Transverse colon (tissue), 4 donors: ENCODE measurements at regions not wholly inside any gene's neighbourhood (a gene's known extent, or its start where the extent isn't known, plus 50 kb on each side); places are given as distances from the start of the nearest gene placed in this dataset.

Source experiments
- DNase-seq: peaks from one replicate; pipeline ENCODE4 v3.0.0-alpha.2; 2019
- H3K27ac ChIP-seq, 4 donors: fragments of 200-600 bp; sonication (generic); 2 replicates each; pipeline ENCODE4 v1.5.1; 2016 to 2018; ENCODE audit warnings: inconsistent platforms in 4 of 4
- H3K27me3 ChIP-seq: fragments of 200-600 bp; sonication (generic); 2 replicates; pipeline ENCODE4 v1.5.1; 2017; ENCODE audit warnings: inconsistent platforms
- H3K36me3 ChIP-seq, 4 donors: fragments of 200-600 bp; sonication (generic); 2 replicates each; pipeline ENCODE4 v1.5.1; 2017 to 2019; ENCODE audit warnings: inconsistent platforms in 4 of 4
- H3K4me1 ChIP-seq, 4 donors: fragments of 200-600 bp; sonication (generic); 2 replicates each; pipeline ENCODE4 v1.5.1; 2017 to 2020; ENCODE audit warnings: inconsistent platforms in 4 of 4
- H3K4me3 ChIP-seq, 4 donors: fragments of 200-600 bp; sonication (generic); 1 replicate in 1 of 4; 2 replicates in 3 of 4; pipeline versions ENCODE4 v1.5.1 to v1.6.1; 2017 to 2019; ENCODE audit warnings: inconsistent platforms in 4 of 4
- H3K9me3 ChIP-seq, 2 donors: fragments of 200-600 bp; sonication (generic); 2 replicates each; pipeline ENCODE4 v1.5.1; 2017 to 2019; ENCODE audit warnings: inconsistent platforms in 2 of 2
- EP300 ChIP-seq: sonication (generic); formaldehyde crosslinking; IDR thresholded peaks from one replicate; pipeline ENCODE4 v1.6.1; 2017; ENCODE audit warnings: antibody characterized with exemption, low read depth
- POLR2A ChIP-seq: fragments of 450-650 bp; IDR thresholded peaks from one replicate; pipeline ENCODE4 v1.6.1; 2016; ENCODE audit warnings: antibody characterized with exemption, mild to moderate bottlenecking, moderate library complexity
- POLR2AphosphoS5 ChIP-seq, 3 donors: sonication (generic); formaldehyde crosslinking; IDR thresholded peaks; one replicate each; pipeline ENCODE4 v1.6.1; 2016; ENCODE audit warnings: antibody characterized with exemption in 3 of 3
- WGBS, 2 donors: methylation state at CpG; one replicate each; pipeline ENCODE4 v1.1.5; 2018; ENCODE audit warnings: low coverage in 1 of 2; 5-methylcytosine and 5-hydroxymethylcytosine counted together
- in situ Hi-C, 4 donors: fragments of 200-750 bp; cut with MboI; loops; one replicate each; pipeline versions ENCODE4 v1.15.0 to v1.15.1; 2017; ENCODE audit warnings: low sequenced_read_pairs in 3 of 4, low pct_ligation_motif_present in 1 of 4, low pct_unique_long_range_greater_than_20kb in 1 of 4
- intact Hi-C: fragments of 100-400 bp; cut with DNase I; formaldehyde crosslinking; loops from one replicate; pipeline ENCODE4 v1.15.1; 2023; ENCODE audit warnings: low total_unique reads
- TF ChIP-seq, protein P1 (sequence below), 5 experiments: fragments of 200-600 bp in 3 of 5; fragments of 450-650 bp in 2 of 5; sonication (generic) in 3 of 5; IDR thresholded peaks; 1 replicate in 2 of 5; 2 replicates in 3 of 5; pipeline ENCODE4 v1.5.1; 2016 to 2017; ENCODE audit warnings: antibody characterized with exemption in 5 of 5, inconsistent platforms in 3 of 5, mild to moderate bottlenecking in 2 of 5, moderate library complexity in 1 of 5

DNA sequence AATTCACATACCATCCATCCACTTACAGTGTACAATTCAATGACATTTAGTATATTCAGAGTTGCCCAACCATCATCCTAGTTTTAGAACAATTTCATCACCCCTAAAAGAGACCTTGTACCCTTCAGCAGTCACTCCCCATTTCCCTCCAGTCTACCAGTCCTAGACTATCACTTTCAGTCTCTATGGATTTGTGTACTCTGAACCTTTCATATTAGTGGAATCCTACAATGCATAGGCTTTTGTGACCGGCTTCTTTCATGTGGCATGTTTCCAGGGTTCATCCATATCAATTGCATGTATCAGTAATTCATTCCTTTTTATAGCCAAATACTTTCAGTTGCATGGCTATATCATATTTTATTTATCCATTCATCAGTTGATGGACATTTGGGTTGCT lies 53.5 kb upstream of the SEMA3E start:
- H3K36me3 ChIP-seq, result no peaks in the 10 kb centered on the region
- H3K27me3 ChIP-seq, result no peaks in the 10 kb centered on the region
- no peak for TF ChIP-seq EP300
- TF ChIP-seq, protein P1, sequence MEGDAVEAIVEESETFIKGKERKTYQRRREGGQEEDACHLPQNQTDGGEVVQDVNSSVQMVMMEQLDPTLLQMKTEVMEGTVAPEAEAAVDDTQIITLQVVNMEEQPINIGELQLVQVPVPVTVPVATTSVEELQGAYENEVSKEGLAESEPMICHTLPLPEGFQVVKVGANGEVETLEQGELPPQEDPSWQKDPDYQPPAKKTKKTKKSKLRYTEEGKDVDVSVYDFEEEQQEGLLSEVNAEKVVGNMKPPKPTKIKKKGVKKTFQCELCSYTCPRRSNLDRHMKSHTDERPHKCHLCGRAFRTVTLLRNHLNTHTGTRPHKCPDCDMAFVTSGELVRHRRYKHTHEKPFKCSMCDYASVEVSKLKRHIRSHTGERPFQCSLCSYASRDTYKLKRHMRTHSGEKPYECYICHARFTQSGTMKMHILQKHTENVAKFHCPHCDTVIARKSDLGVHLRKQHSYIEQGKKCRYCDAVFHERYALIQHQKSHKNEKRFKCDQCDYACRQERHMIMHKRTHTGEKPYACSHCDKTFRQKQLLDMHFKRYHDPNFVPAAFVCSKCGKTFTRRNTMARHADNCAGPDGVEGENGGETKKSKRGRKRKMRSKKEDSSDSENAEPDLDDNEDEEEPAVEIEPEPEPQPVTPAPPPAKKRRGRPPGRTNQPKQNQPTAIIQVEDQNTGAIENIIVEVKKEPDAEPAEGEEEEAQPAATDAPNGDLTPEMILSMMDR (IDR thresholded peaks at IDR 0.05), result no peak
- TF ChIP-seq POLR2AphosphoS5 (IDR thresholded peaks at IDR 0.05), result no peak
- TF ChIP-seq POLR2A, result no peak
- in situ Hi-C loops, result no loop called here
- no peak overlapping the region for H3K4me3 ChIP-seq
- no peaks in the 10 kb centered on the region for H3K4me1 ChIP-seq
- no peaks in the 10 kb centered on the region for H3K9me3 ChIP-seq
- H3K27ac ChIP-seq, result no peak overlapping the region
- DNase-seq, result no peak
- 64 to 89% methylated on average over 1 of the region's 1 CpG for WGBS, 2 donors
- intact Hi-C loops, result no loop called here

DNA sequence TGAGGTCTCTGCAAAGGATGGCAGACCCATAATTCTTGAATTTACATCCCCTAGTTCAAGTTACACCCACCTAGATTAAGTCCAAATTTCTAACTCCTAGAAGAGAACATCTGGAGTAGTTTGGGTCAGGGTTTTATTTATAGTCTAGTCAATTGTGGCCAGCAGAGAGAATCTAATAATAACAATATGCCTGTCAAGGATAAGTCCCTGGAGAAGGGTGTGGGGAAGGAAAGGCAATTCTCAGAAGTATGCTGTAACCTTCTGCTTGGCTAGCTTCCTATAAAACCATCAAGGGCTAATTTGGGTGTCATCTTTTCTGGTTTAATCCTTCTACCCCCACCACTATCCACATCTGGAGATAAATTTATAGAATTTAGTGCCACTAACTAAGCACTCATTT lies 52.8 kb upstream of the SEMA3E start:
- H3K36me3 ChIP-seq, result no peaks in the 10 kb centered on the region
- no peak overlapping the region for H3K4me3 ChIP-seq
- TF ChIP-seq POLR2AphosphoS5 (IDR thresholded peaks at IDR 0.05), result no peak
- TF ChIP-seq POLR2A, result no peak
- TF ChIP-seq EP300, result no peak
- TF ChIP-seq, protein P1 (IDR thresholded peaks at IDR 0.05), result no peak
- intact Hi-C loops (no loop called here), in situ Hi-C loops (no loop called here)
- H3K9me3 ChIP-seq, result no peaks in the 10 kb centered on the region
- DNase-seq, result no peak
- no peaks in the 10 kb centered on the region for H3K4me1 ChIP-seq
- no peak overlapping the region for H3K27ac ChIP-seq
- no peaks in the 10 kb centered on the region for H3K27me3 ChIP-seq
